ENCODE measurements at regions not wholly inside any gene's neighbourhood (a gene's known extent, or its start where the extent isn't known, plus 50 kb on each side); places are given as distances from the start of the nearest gene placed in this dataset.
"Not testable (repeated sequence)": the region's sequence is repeated elsewhere in the genome, so short reads cannot be mapped to it uniquely, and the experiment has no call there.

DNA sequence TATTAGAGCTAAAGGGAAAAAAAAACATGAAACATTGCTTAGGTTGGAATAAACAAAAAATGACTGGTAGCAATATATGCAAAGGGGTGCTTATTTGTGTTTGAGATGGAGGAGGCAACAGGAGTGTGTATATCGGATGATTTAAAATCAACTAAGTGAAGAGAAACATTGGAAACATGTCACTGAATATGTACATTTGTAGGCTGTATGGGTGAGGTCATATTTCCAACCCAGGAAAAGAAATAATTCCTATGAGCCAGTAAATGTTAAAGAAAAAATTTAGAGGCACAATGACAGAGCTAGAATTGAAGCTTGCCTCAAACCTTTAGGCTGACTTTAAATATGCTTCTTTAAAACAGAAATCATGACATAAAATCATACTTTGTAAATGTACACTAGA lies 709.0 kb upstream of the SEMA3D start:
- TF ChIP-seq, protein P1, sequence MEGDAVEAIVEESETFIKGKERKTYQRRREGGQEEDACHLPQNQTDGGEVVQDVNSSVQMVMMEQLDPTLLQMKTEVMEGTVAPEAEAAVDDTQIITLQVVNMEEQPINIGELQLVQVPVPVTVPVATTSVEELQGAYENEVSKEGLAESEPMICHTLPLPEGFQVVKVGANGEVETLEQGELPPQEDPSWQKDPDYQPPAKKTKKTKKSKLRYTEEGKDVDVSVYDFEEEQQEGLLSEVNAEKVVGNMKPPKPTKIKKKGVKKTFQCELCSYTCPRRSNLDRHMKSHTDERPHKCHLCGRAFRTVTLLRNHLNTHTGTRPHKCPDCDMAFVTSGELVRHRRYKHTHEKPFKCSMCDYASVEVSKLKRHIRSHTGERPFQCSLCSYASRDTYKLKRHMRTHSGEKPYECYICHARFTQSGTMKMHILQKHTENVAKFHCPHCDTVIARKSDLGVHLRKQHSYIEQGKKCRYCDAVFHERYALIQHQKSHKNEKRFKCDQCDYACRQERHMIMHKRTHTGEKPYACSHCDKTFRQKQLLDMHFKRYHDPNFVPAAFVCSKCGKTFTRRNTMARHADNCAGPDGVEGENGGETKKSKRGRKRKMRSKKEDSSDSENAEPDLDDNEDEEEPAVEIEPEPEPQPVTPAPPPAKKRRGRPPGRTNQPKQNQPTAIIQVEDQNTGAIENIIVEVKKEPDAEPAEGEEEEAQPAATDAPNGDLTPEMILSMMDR (IDR thresholded peaks at IDR 0.05; ENCODE audit: borderline replicate concordance) = no peak
- intact Hi-C loops (cut with micrococcal nuclease) = no loop called here

DNA sequence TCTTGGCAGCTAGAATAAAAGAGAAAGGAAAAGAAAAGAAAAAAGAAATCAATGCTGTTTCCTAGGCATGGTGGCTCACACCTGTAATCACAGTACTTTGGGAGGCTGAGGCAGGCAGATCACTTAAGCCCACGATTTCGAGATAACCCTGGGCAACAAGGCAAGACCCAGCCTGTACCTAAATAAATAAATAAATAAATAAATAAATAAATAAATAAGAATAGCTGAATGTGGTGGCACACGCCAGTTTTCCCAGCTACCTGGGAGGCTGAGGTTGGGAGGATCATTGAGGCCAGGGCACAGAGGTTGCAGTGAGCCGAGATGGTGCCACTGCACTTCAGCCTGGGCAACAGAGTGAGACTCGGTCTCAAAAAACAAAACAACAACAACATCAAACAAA lies 705.0 kb upstream of the SEMA3D start:
- DNase-seq; H3K36me3 ChIP-seq; H3K27ac ChIP-seq (replicated peaks); H3K4me1 ChIP-seq; H3K27me3 ChIP-seq (ENCODE audit: low read depth); H3K4me3 ChIP-seq; intact Hi-C loops (cut with micrococcal nuclease); H3K9me3 ChIP-seq (replicated peaks): not testable (repeated sequence)

More for the DNA sequence above, 709.0 kb upstream of the SEMA3D start:
- Histone ChIP-seq H3K4me1 (no peaks in the 10 kb centered on the region), H3K36me3 (no peaks in the 10 kb centered on the region), H3K27ac (replicated peaks) (no peak overlapping the region), H3K27me3 (ENCODE audit: low read depth) (no peaks in the 10 kb centered on the region), H3K9me3 (replicated peaks) (no peaks in the 10 kb centered on the region), H3K4me3 (no peak overlapping the region)
- no peak for DNase-seq

DNA sequence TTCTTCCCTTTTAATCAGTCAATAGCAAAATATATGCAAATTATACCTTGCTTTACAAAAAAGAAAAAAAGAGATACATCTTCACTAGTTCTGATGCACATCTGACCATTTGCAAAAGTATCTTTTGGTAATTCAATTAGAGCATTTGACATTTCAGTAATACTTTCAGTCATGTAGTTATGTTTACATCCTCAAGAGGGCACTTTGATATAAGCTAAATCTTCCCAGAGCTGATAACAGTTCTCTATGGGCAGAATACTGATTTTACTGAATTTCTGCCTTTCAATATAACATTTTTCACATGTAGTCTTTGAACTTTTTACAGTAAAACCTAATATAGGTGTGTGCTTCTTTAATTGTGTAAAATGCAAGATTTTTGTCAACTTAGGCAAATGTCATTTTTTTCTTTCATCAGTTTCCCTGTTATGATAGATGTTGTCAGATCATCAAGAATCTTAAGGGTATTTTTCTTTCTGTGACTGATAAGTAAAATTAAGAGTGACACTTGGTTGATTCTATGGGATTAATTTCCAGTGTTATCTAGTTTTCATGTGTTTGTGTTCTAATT lies 703.5 kb upstream of the SEMA3D start:
- Histone ChIP-seq H3K36me3 (no peaks in the 10 kb centered on the region), H3K27ac (replicated peaks) (no peak overlapping the region), H3K9me3 (replicated peaks) (no peaks in the 10 kb centered on the region), H3K4me1 (no peaks in the 10 kb centered on the region), H3K27me3 (ENCODE audit: low read depth) (no peaks in the 10 kb centered on the region), H3K4me3 (no peak overlapping the region)
- TF ChIP-seq, protein P1 (IDR thresholded peaks at IDR 0.05; ENCODE audit: borderline replicate concordance) = peak; percentile 59
- intact Hi-C loops (cut with micrococcal nuclease) = no loop called here
- DNase-seq = no peak

DNA sequence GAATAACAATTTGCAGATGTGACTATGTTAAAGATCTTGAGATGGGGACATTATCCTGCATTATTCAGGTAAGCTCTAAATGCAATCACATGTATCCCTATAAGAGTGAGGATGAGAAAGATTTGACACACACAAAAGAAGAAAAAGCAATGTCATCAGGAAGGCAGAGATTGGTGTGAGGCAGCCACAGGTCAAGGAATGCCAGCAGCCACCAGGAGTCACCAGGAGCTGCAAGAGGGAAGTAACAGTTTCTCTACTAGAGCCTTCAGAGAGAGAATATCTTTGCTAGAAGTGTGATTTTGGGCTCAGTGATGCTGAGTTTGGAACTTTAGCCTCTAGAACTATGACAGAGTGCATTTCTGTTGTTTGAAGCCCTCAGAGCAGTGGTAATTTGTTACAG lies 700.3 kb upstream of the SEMA3D start:
- Histone ChIP-seq H3K4me3 (no peak overlapping the region), H3K27me3 (ENCODE audit: low read depth) (no peaks in the 10 kb centered on the region), H3K36me3 (no peaks in the 10 kb centered on the region), H3K9me3 (replicated peaks) (no peaks in the 10 kb centered on the region), H3K4me1 (no peaks in the 10 kb centered on the region), H3K27ac (replicated peaks) (no peak overlapping the region)
- intact Hi-C loops (cut with micrococcal nuclease) = no loop called here
- TF ChIP-seq, protein P1 (IDR thresholded peaks at IDR 0.05; ENCODE audit: borderline replicate concordance) = no peak
- DNase-seq = no peak

DNA sequence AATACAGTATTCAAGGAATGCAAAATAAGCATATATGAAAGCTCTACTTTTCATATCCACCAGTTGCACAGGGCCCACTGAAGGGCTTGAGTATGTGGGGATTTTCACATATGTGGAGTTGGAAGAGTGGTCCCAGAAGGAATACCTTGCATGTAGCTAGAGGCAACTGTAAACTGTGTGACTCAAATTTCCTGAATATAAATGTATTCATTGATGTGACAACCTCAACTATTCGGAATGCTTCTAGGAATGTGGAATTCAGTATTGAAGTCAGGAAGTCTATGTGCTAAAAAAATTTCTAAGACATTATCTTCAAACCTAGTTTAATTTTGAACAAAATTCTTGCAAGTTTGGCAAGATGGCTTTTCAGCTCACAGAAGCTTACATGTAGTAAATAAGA lies 695.5 kb upstream of the SEMA3D start:
- intact Hi-C loops (cut with micrococcal nuclease) = no loop called here
- H3K27me3 ChIP-seq (ENCODE audit: low read depth) = no peaks in the 10 kb centered on the region
- H3K36me3 ChIP-seq = no peaks in the 10 kb centered on the region
- TF ChIP-seq, protein P1 (IDR thresholded peaks at IDR 0.05; ENCODE audit: borderline replicate concordance) = no peak
- no peaks in the 10 kb centered on the region for H3K4me1 ChIP-seq
- no peak overlapping the region for H3K27ac ChIP-seq (replicated peaks)
- DNase-seq = no peak
- no peak overlapping the region for H3K4me3 ChIP-seq
- H3K9me3 ChIP-seq (replicated peaks) = no peaks in the 10 kb centered on the region

DNA sequence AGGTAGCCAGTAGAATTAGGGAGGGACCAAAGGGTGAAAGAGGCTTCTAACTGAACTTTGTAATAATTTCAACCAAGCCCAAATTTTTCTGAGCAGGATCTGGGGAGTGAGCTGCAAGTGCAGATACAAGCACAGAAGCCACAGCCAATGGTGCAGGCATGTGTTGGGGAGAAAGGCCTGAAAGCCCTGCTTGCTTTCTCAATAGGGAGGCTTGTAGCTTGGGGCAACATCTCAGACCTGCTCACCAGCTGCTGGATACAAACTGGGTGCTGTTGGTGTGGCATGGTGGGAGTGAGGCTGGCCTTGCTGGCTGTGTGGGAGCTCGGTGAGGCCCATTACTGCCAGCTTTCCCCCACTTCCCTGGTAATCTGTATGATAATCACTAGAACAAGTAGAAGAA lies 688.5 kb upstream of the SEMA3D start:
- Histone ChIP-seq H3K9me3 (replicated peaks) (peaks cover 18% of the 10 kb centered on the region), H3K4me3 (no peak overlapping the region), H3K4me1 (no peaks in the 10 kb centered on the region), H3K27ac (replicated peaks) (no peak overlapping the region), H3K27me3 (ENCODE audit: low read depth) (no peaks in the 10 kb centered on the region), H3K36me3 (no peaks in the 10 kb centered on the region)
- no peak for DNase-seq
- intact Hi-C loops (cut with micrococcal nuclease) = no loop called here
- TF ChIP-seq, protein P1 (IDR thresholded peaks at IDR 0.05; ENCODE audit: borderline replicate concordance) = no peak

Measured in left ventricle myocardium inferior (tissue), 1 donor.